ENCODE measurements at regions not wholly inside any gene's neighbourhood (a gene's known extent, or its start where the extent isn't known, plus 50 kb on each side); places are given as distances from the start of the nearest gene placed in this dataset.

DNA sequence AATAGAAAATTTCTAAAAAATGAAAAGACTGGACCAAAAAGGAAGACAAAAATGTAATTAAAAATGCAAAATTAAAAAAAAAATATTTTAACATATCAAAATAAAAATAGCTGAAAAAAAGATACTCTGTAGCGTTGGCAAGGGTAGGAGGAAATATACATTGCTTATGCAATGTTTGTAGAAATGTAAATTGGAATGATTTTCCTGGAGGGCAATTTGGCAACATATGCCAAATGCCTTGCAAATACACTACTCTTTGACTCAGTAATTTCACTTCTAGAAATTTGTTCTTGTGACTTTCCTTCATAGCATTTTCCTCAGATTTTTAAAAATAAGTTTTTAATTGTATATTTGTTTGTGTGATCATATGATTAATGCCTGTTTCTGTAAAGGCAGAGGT is 296.6 kb downstream of the ZNF621 start:
- TF ChIP-seq EZH2 (IDR thresholded peaks at IDR 0.05; ENCODE audit: borderline replicate concordance, low read depth, low read length, severe bottlenecking), result no peak
- no peak overlapping the region for H2AFZ ChIP-seq (ENCODE audit: low read depth, low read length)
- ATAC-seq (ENCODE audit: insufficient read depth, low read depth) (no peak), DNase-seq (no peak)
- H3K36me3 ChIP-seq (ENCODE audit: insufficient read depth, low read length), result no peaks in the 10 kb centered on the region
- no peaks in the 10 kb centered on the region for H3K9me3 ChIP-seq (ENCODE audit: insufficient read depth, low read length, severe bottlenecking)
- no peak overlapping the region for H3K4me3 ChIP-seq (ENCODE audit: low read depth in 1 of 2, low read length in 2 of 2)
- H3K9ac ChIP-seq (ENCODE audit: low read depth, low read length), result no peak overlapping the region
- no peaks in the 10 kb centered on the region for H4K20me1 ChIP-seq (ENCODE audit: insufficient read depth, low read length)
- no peaks in the 10 kb centered on the region for H3K27me3 ChIP-seq (ENCODE audit: insufficient read depth, low read length, poor library complexity)
- H3K4me2 ChIP-seq (ENCODE audit: insufficient read depth, low read length), result no peak overlapping the region
- H3K27ac ChIP-seq (ENCODE audit: low read length), result no peak overlapping the region
- no peaks in the 10 kb centered on the region for H3K4me1 ChIP-seq (ENCODE audit: insufficient read depth, low read length)
- H3K79me2 ChIP-seq (ENCODE audit: insufficient read depth, low read length), result no peaks in the 10 kb centered on the region

DNA sequence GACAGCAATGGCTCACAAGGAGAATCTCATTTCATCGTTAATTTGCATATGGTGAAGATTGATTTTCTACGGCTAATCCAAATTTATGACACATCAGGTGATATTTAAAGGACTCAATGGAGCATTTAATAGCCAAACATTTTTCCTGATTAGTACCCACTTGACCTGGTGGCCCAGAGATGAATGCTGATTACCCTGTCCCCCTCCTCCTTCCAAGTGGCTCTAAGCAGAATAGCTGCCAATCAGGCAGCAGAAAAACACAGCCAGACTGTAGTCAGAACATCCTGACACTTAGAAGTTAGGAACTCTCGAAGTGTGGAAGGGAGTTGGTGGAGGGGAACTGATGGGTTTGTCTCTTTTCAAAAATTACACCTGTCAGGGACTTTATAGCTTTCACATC is 302.5 kb downstream of the ZNF621 start:
- Histone ChIP-seq H3K4me3 (ENCODE audit: low read depth in 1 of 2, low read length in 2 of 2) (no peak overlapping the region), H3K9me3 (ENCODE audit: insufficient read depth, low read length, severe bottlenecking) (no peaks in the 10 kb centered on the region), H3K4me1 (ENCODE audit: insufficient read depth, low read length) (no peaks in the 10 kb centered on the region), H3K4me2 (ENCODE audit: insufficient read depth, low read length) (no peak overlapping the region), H3K79me2 (ENCODE audit: insufficient read depth, low read length) (no peaks in the 10 kb centered on the region), H4K20me1 (ENCODE audit: insufficient read depth, low read length) (no peaks in the 10 kb centered on the region), H3K27me3 (ENCODE audit: insufficient read depth, low read length, poor library complexity) (no peaks in the 10 kb centered on the region), H3K36me3 (ENCODE audit: insufficient read depth, low read length) (no peaks in the 10 kb centered on the region), H3K27ac (ENCODE audit: low read length) (no peak overlapping the region), H3K9ac (ENCODE audit: low read depth, low read length) (no peak overlapping the region), H2AFZ (ENCODE audit: low read depth, low read length) (no peak overlapping the region)
- TF ChIP-seq EZH2 (IDR thresholded peaks at IDR 0.05; ENCODE audit: borderline replicate concordance, low read depth, low read length, severe bottlenecking) (no peak), CTCF (IDR thresholded peaks at IDR 0.05; ENCODE audit: borderline replicate concordance, extremely low read depth, low read length, poor library complexity, severe bottlenecking) (no peak)
- DNase-seq (no peak), ATAC-seq (ENCODE audit: insufficient read depth, low read depth) (no peak)

DNA sequence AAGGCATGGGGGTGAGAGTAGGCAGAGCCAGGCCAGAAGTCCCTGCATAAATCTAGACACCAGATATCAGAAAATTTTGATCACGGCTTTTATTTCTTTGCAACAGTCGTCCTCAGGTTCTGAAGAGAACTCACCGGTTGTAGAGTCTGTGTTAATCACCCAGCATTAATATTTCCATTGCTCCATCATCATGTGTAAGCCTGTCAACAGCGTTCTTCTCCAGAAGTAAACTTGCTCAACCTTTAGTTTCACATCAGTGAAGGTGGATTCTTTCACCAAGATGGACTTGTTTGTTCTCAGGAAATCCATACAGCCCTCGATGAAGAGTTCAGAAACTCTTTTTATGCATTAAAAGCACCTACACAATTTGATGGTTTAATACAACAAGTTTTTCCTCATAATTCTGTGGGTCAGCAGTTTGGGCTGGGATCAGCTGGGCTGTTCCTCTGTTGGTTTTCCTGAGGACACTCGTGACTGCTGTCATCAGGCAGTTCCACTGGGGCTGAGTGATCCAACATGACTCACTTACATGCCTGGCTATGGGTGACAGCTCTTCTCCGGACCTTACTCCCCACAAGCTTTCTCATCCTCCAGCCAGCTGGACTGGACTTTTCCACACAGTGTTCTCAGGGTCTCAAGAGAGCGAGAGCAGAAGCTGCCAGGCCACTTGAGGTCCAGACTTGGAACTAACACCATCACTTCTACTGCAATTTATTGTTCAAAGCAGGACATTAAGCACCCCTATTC is 303.4 kb downstream of the ZNF621 start:
- no peak for ATAC-seq (ENCODE audit: insufficient read depth, low read depth)

More for the DNA sequence above, 303.4 kb downstream of the ZNF621 start:
- no peaks in the 10 kb centered on the region for H4K20me1 ChIP-seq (ENCODE audit: insufficient read depth, low read length)
- no peak overlapping the region for H3K9ac ChIP-seq (ENCODE audit: low read depth, low read length)
- H3K36me3 ChIP-seq (ENCODE audit: insufficient read depth, low read length), result no peaks in the 10 kb centered on the region
- no peaks in the 10 kb centered on the region for H3K27me3 ChIP-seq (ENCODE audit: insufficient read depth, low read length, poor library complexity)
- no peaks in the 10 kb centered on the region for H3K79me2 ChIP-seq (ENCODE audit: insufficient read depth, low read length)
- TF ChIP-seq CTCF (IDR thresholded peaks at IDR 0.05; ENCODE audit: borderline replicate concordance, extremely low read depth, low read length, poor library complexity, severe bottlenecking) (no peak), EZH2 (IDR thresholded peaks at IDR 0.05; ENCODE audit: borderline replicate concordance, low read depth, low read length, severe bottlenecking) (no peak)
- no peak overlapping the region for H3K27ac ChIP-seq (ENCODE audit: low read length)
- DNase-seq, result no peak
- no peaks in the 10 kb centered on the region for H3K4me1 ChIP-seq (ENCODE audit: insufficient read depth, low read length)
- H3K4me3 ChIP-seq (ENCODE audit: low read depth in 1 of 2, low read length in 2 of 2), result no peak overlapping the region
- H3K9me3 ChIP-seq (ENCODE audit: insufficient read depth, low read length, severe bottlenecking), result no peaks in the 10 kb centered on the region
- no peak overlapping the region for H2AFZ ChIP-seq (ENCODE audit: low read depth, low read length)
- H3K4me2 ChIP-seq (ENCODE audit: insufficient read depth, low read length), result no peak overlapping the region

Measured in DND-41 (cell line).